Stimulated activated memory B cell treated with anti-CD40 and anti-IgM and Interleukin-4, amounts not matched to agents 10 μg/mL and 1 μg/mL and 100 μg/mL, for 72 hours (primary cell): ENCODE measurements at regions not wholly inside any gene's neighbourhood (a gene's known extent, or its start where the extent isn't known, plus 50 kb on each side); places are given as distances from the start of the nearest gene placed in this dataset.
A peak's percentile ranks its signal among the peaks of the same experiment; 100 is the strongest.
"Not testable (repeated sequence)": the region's sequence is repeated elsewhere in the genome, so short reads cannot be mapped to it uniquely, and the experiment has no call there.

Experiments used
- ATAC-seq: fragments of 150-1000 bp; cut with Tn5 transposase; 2 replicates; pipeline ENCODE4 v1.10.0; 2021
- H3K27ac Mint-ChIP-seq: one replicate; pipeline ENCODE4 v1.8.0; 2022; ENCODE audit warnings: mild to moderate bottlenecking, mixed read lengths
- H3K27me3 Mint-ChIP-seq: one replicate; pipeline ENCODE4 v1.8.0; 2022; ENCODE audit warnings: mixed read lengths
- H3K36me3 Mint-ChIP-seq: one replicate; pipeline ENCODE4 v1.8.0; 2022; ENCODE audit warnings: mixed read lengths
- H3K4me1 Mint-ChIP-seq: one replicate; pipeline ENCODE4 v1.8.0; 2022; ENCODE audit warnings: mixed read lengths
- H3K4me3 Mint-ChIP-seq: one replicate; pipeline ENCODE4 v1.8.0; 2022; ENCODE audit warnings: mild to moderate bottlenecking, moderate library complexity, mixed read lengths
- H3K9me3 Mint-ChIP-seq: one replicate; pipeline ENCODE4 v1.8.0; 2022; ENCODE audit warnings: mixed read lengths

DNA sequence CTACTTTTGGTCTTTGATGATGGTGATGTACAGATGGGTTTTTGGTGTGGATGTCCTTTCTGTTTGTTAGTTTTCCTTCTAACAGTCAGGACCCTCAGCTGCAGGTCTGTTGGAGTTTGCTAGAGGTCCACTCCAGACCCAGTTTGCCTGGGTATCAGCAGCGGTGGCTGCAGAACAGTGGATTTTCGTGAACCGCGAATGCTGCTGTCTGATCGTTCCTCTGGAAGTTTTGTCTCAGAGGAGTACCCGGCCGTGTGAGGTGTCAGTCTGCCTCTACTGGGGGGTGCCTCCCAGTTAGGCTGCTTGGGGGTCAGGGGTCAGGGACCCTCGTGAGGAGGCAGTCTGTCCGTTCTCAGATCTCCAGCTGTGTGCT lies 56.6 kb upstream of the TNFAIP8 start:
- Mint-ChIP-seq H3K27ac (peak overlapping the region; percentile 82), H3K4me1 (peaks cover 63% of the 10 kb centered on the region), H3K36me3 (peaks cover 11% of the 10 kb centered on the region)
- ATAC-seq, H3K9me3 Mint-ChIP-seq, H3K27me3 Mint-ChIP-seq, H3K4me3 Mint-ChIP-seq: not testable (repeated sequence)

DNA sequence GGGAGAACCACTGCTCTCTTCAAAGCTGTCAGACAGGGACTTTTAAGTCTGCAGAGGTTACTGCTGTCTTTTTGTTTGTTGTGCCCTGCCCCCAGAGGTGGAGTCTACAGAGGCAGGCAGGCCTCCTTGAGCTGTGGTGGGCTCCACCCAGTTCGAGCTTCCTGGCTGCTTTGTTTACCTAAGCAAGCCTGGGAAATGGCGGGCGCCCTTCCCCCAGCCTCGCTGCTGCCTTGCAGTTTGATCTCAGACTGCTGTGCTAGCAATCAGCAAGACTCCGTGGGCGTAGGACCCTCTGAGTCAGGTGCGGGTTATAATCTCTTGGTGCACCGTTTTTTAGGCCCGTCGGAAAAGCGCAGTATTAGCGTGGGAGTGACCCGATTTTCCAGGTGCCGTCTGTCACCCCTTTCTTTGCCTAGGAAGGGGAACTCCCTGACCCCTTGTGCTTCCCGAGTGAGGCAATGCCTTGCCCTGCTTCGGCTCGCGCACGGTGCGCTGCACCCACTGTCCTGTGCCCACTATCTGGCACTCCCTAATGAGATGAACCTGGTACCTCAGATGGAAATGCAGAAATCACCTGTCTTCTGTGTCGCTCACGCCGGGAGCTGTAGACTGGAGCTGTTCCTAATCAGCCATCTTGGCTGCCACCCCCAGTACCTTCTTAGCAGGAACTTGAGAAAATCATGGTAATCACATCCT lies 56.1 kb upstream of the TNFAIP8 start:
- peaks cover 68% of the 10 kb centered on the region for H3K4me1 Mint-ChIP-seq
- H3K9me3 Mint-ChIP-seq, H3K27me3 Mint-ChIP-seq, ATAC-seq: not testable (repeated sequence)
- peak overlapping the region; percentile 69 for H3K4me3 Mint-ChIP-seq
- H3K27ac Mint-ChIP-seq, result peak overlapping the region; percentile 82
- H3K36me3 Mint-ChIP-seq, result peaks cover 14% of the 10 kb centered on the region

DNA sequence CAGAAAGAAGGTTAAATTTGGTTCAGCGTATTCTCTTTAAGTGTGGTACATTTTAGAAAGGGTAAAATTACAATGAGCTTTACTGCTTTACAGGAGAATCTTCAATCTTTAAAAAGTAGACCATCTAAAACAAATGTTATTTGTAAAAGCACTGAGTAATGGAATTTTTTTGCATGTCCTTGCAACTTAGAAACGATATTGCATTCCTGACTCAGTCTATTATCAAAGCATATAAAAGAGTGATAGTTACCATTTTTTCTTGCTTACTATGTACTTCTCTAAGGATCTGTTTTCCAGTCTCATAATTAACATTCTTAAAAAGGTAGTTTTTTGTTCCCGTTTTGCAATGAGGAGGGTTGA lies 55.5 kb upstream of the TNFAIP8 start:
- Mint-ChIP-seq H3K4me1 (peaks cover 68% of the 10 kb centered on the region), H3K4me3 (peak overlapping the region; percentile 69)

DNA sequence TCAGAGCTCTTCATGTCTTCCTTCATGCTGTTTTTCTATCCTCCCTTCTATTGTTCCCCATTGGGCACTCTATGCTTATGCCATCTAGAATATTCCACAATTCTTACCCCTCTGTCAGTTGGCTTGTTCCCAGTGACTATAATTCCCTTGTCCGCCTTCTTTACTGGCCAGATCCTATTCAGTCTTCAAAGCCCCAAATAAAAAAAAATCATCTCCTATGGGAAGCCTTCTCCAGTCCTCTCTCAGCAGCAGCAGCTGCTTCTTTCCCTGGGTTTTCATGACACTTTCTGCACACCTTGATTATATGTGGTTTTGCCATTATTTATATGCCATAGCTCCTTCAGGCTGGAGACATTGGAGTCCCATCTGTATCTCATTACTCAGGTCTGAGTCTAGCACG lies 54.6 kb upstream of the TNFAIP8 start:
- no peak overlapping the region for H3K4me3 Mint-ChIP-seq
- H3K27ac Mint-ChIP-seq, result peak overlapping the region; percentile 82
- ATAC-seq, result no peak
- no peaks in the 10 kb centered on the region for H3K27me3 Mint-ChIP-seq
- peaks cover 20% of the 10 kb centered on the region for H3K36me3 Mint-ChIP-seq
- no peaks in the 10 kb centered on the region for H3K9me3 Mint-ChIP-seq
- peaks cover 77% of the 10 kb centered on the region for H3K4me1 Mint-ChIP-seq

More for the DNA sequence above, 55.5 kb upstream of the TNFAIP8 start:
- no peaks in the 10 kb centered on the region for H3K9me3 Mint-ChIP-seq
- peaks cover 14% of the 10 kb centered on the region for H3K36me3 Mint-ChIP-seq
- H3K27me3 Mint-ChIP-seq, result no peaks in the 10 kb centered on the region
- no peak for ATAC-seq
- H3K27ac Mint-ChIP-seq, result peak overlapping the region; percentile 82

DNA sequence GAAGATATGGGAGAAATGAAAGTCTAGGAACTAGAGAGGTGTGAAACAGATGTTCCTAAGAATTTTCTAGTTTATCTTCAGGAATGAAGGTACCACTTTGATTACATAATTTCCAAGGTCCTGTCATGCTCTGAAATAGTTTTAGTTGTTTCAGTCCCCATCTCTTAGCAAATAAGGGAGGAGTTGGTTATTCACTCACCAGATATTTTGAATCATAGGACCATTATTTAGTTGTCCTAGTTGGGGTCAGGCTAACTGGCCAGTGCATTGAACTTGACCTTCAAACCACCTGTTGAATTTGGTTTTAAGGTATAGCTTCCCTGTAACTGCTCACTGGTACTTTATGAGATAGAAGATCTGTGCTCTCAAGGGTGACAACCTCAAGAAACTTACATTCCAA lies 53.9 kb upstream of the TNFAIP8 start:
- Mint-ChIP-seq H3K9me3 (no peaks in the 10 kb centered on the region), H3K4me1 (peaks cover 77% of the 10 kb centered on the region), H3K4me3 (no peak overlapping the region), H3K27ac (peak overlapping the region; percentile 82), H3K36me3 (peaks cover 21% of the 10 kb centered on the region), H3K27me3 (no peaks in the 10 kb centered on the region)
- no peak for ATAC-seq

DNA sequence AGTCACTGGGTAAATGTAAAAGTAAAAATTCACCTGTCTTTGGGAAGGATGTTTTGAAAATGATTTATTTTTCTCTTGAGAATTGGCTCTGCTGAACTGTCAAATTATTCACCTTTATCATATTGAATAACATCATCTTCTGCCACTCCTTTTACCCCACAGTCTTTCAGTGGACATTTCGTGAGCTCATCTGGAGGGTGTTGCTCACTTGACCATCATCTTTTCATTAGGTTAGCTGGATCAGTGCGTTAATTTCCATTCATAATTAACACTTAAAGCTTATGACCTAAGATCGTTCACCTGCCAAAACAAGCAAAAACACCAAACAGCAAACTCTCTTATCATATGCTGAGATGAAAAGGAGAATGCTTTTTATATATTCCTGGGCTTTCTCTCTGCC lies 53.4 kb upstream of the TNFAIP8 start:
- no peaks in the 10 kb centered on the region for H3K9me3 Mint-ChIP-seq
- peaks cover 18% of the 10 kb centered on the region for H3K36me3 Mint-ChIP-seq
- H3K4me3 Mint-ChIP-seq, result no peak overlapping the region
- ATAC-seq, result no peak
- H3K27ac Mint-ChIP-seq, result peak overlapping the region; percentile 82
- peaks cover 73% of the 10 kb centered on the region for H3K4me1 Mint-ChIP-seq
- H3K27me3 Mint-ChIP-seq, result no peaks in the 10 kb centered on the region

DNA sequence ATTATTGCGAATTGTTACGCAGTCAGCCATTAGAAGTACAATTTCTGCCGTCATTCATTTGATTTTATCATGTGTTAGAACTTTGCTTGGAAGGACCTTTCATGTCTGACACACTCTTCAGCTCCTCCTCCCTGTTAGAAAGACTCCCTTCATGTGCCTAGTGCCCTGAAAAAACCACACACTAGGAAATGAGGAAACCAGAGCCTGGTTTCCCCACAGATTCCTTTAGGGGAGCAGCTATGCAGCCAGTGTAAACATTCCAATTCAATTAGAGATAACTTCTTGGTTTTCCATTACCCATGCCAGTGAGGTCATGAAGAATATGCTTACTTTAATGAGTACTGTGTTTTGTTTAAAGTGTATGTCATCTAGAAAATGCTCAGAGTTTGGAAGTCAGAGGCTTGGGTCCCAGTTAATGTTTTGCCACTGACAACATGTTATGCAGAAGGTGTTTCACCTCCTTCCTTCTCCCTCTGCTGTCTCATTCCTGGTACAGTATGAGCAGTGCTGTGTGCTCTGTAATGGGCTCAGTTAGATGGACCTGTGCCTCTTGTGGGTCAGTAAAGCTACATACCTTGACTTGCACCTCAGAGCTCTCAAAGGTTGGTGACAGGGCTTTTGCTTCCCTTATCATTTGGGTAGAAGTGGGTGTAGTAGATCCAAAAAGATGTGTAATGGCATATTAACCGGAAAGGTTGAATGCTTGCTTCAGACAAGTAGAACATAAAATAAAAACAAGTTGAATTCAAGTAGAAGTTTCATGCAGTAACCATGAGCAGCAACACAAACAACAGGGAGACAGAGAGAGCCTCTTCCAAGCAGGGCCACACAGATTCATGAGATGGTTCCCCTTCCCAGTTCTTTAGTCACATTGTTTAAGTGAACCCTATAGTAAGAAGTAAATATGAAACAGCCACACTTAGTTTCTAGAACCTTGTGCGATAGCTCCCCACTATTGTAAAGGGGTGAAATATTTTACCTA lies 52.6 kb upstream of the TNFAIP8 start:
- no peak for ATAC-seq
- Mint-ChIP-seq H3K4me3 (no peak overlapping the region), H3K27ac (peak overlapping the region; percentile 82), H3K27me3 (no peaks in the 10 kb centered on the region), H3K4me1 (peaks cover 71% of the 10 kb centered on the region), H3K9me3 (no peaks in the 10 kb centered on the region), H3K36me3 (peaks cover 18% of the 10 kb centered on the region)

DNA sequence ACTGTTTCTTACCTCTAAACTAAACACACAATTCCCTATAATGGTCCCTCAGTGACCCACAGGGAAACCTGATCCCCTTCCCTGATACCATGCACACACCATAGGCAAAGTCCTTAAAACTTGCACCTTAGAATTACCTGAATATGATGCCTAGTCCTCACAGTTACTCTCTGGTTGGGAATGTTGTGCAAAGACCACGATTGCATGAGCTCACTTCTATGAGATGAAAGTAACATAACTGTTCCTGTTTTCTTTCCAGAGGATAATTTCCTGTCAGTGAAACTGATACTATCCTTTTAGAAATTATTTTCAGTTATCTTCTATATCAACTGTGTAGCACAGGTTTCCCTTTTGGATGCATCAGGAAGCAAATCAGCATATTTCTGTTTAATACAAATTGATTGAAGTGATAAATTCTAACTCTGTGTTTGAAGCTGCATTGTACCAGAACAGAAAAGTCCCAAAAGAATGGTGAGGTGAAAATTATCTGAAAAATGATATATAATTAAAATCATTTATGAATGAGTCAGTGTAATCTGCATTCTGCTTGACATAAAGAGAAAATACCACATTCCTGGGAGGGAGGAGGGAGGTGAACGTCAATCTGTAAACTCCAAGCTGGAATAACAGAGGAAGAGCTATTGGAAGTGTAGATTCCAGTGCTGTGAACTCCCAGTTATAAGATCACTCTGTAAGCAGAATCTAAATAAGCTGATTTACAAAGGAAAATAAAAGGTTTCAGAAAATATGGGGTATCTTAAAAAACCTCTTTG lies 51.2 kb upstream of the TNFAIP8 start:
- H3K4me3 Mint-ChIP-seq, result no peak overlapping the region
- peaks cover 24% of the 10 kb centered on the region for H3K36me3 Mint-ChIP-seq
- peaks cover 81% of the 10 kb centered on the region for H3K4me1 Mint-ChIP-seq
- no peaks in the 10 kb centered on the region for H3K9me3 Mint-ChIP-seq
- ATAC-seq, result no peak
- H3K27ac Mint-ChIP-seq, result peak overlapping the region; percentile 82
- no peaks in the 10 kb centered on the region for H3K27me3 Mint-ChIP-seq
